HCT116 (cell line): ENCODE measurements at regions not wholly inside any gene's neighbourhood (a gene's known extent, or its start where the extent isn't known, plus 50 kb on each side); places are given as distances from the start of the nearest gene placed in this dataset.

Experiments
- ATAC-seq: fragments of 200-7000 bp; cut with Tn5 transposase; 2 replicates; pipeline ENCODE4 v1.9.1; 2020; ENCODE audit warnings: mild to moderate bottlenecking, moderate library complexity
- BruUV-seq: library from RNA; stranded (reverse); fragments of 400-500 nt; replicated peaks from 2 replicates; lab custom pipeline; 2021; lab: Mats Ljungman, UMichigan
- CTCF ChIA-PET: fragments of 300-600 bp; sonication (Branson Sonifier 250); formaldehyde crosslinking; loops from one replicate; lab custom pipeline; 2021; ENCODE audit warnings: antibody characterized with exemption; lab: Charles Lee
- POLR2A ChIA-PET: fragments of 300-600, 350-600 bp; sonication (Branson Sonifier 250); formaldehyde crosslinking; loops from one replicate; lab custom pipeline; 2021; ENCODE audit warnings: antibody characterized with exemption; lab: Charles Lee
- RAD21 ChIA-PET, 2 experiments: fragments of 300-600 bp; sonication (Branson Sonifier 250); formaldehyde crosslinking; loops; one replicate each; lab custom pipeline; 2023; ENCODE audit warnings: low total read pairs in 2 of 2; ENCODE audit not compliant: uncharacterized antibody in 2 of 2, unreplicated experiment in 2 of 2, low non-redundant PET in 1 of 2; lab: Charles Lee
- DNase-seq: peaks from one replicate; pipeline ENCODE4 v3.0.0-alpha.2; 2010; ENCODE audit warnings: low read depth, low spot score
- H2AFZ ChIP-seq: fragments of 200-600 bp; shearing (Covaris generic), sonication (generic); 2 replicates; pipeline ENCODE4 v1.6.1; 2017; ENCODE audit warnings: low read depth, mixed run types, mixed read lengths, antibody characterized with exemption, low read length; ENCODE audit not compliant: poor library complexity, severe bottlenecking
- H3K27ac ChIP-seq: 2 replicates; pipeline ENCODE4 v1.5.1; 2012; ENCODE audit warnings: low read depth, low read length
- H3K27me3 ChIP-seq: fragments of 200-600 bp; sonication (generic); 2 replicates; pipeline ENCODE4 v1.6.1; 2016; ENCODE audit warnings: mixed run types, low read length, mixed read lengths; ENCODE audit not compliant: insufficient read depth
- H3K36me3 ChIP-seq, 2 experiments: fragments of 200-500 bp in 1 of 2; fragments of 200-600 bp in 1 of 2; sonication (Bioruptor generic) in 1 of 2; sonication (generic) in 1 of 2; 2 replicates each; pipeline versions ENCODE4 v1.5.1 to v1.6.1; 2014 to 2016; ENCODE audit warnings: low read length in 2 of 2, inconsistent platforms in 1 of 2, mixed read lengths in 1 of 2, mixed run types in 1 of 2; ENCODE audit not compliant: insufficient read depth in 2 of 2, control insufficient read depth in 1 of 2
- H3K4me1 ChIP-seq, 2 experiments: fragments of 200-600 bp in 1 of 2; sonication (generic) in 1 of 2; 2 replicates each; pipeline versions ENCODE4 v1.5.1 to v1.6.1; 2012 to 2017; ENCODE audit warnings: low read length in 2 of 2, inconsistent platforms in 1 of 2, mild to moderate bottlenecking in 1 of 2, mixed read lengths in 1 of 2, mixed run types in 1 of 2, moderate library complexity in 1 of 2; ENCODE audit not compliant: insufficient read depth in 2 of 2, control insufficient read depth in 1 of 2
- H3K4me2 ChIP-seq: fragments of 200-600 bp; sonication (generic); 2 replicates; pipeline ENCODE4 v1.6.1; 2017; ENCODE audit warnings: mixed run types, low read length, mixed read lengths
- H3K4me3 ChIP-seq, 2 experiments: fragments of 200-600 bp in 1 of 2; sonication (generic) in 1 of 2; replicated peaks in 1 of 2; 2 replicates each; pipeline ENCODE4 v1.5.1; 2011 to 2016; ENCODE audit warnings: low read length in 2 of 2, control low read depth in 1 of 2, low read depth in 1 of 2, mild to moderate bottlenecking in 1 of 2, mixed read lengths in 1 of 2, mixed run types in 1 of 2
- H3K79me2 ChIP-seq: fragments of 200-600 bp; sonication (generic); 2 replicates; pipeline ENCODE4 v1.6.1; 2017; ENCODE audit warnings: mild to moderate bottlenecking, mixed run types, low read length, moderate library complexity, mixed read lengths; ENCODE audit not compliant: insufficient read depth
- H3K9ac ChIP-seq: fragments of 200-600 bp; sonication (generic); 2 replicates; pipeline ENCODE4 v1.6.1; 2016; ENCODE audit warnings: low read length, mixed read lengths
- H3K9me2 ChIP-seq: fragments of 200-600 bp; sonication (generic), shearing (Covaris generic); 2 replicates; pipeline ENCODE4 v1.6.1; 2017; ENCODE audit warnings: mixed run types, mild to moderate bottlenecking, moderate library complexity; ENCODE audit not compliant: insufficient read depth
- H3K9me3 ChIP-seq, 2 experiments: fragments of 200-500 bp in 1 of 2; fragments of 200-600 bp in 1 of 2; sonication (Bioruptor generic) in 1 of 2; sonication (generic) in 1 of 2; 2 replicates each; pipeline ENCODE4 v1.6.1; 2014 to 2017; ENCODE audit warnings: low read length in 2 of 2, mixed read lengths in 2 of 2, inconsistent platforms in 1 of 2, low read depth in 1 of 2, mild to moderate bottlenecking in 1 of 2, mixed run types in 1 of 2, moderate library complexity in 1 of 2; ENCODE audit not compliant: control insufficient read depth in 1 of 2, insufficient read depth in 1 of 2
- H4K20me1 ChIP-seq: fragments of 200-600 bp; sonication (generic), shearing (Covaris generic); 2 replicates; pipeline ENCODE4 v1.6.1; 2017; ENCODE audit warnings: mixed run types, mild to moderate bottlenecking, moderate library complexity; ENCODE audit not compliant: insufficient read depth
- CBX3 ChIP-seq: IDR thresholded peaks from 2 replicates; pipeline ENCODE4 v1.6.1; 2012; ENCODE audit warnings: low read depth
- CTCF ChIP-seq, 3 experiments: fragments of 200-600 bp in 1 of 3; sonication (generic) in 1 of 3; IDR thresholded peaks in 2 of 3; conservative IDR thresholded peaks in 1 of 3; 2 replicates each; pipeline ENCODE4 v1.5.1; 2012 to 2017; ENCODE audit warnings: low read depth in 2 of 3, low read length in 2 of 3, antibody characterized with exemption in 1 of 3, borderline replicate concordance in 1 of 3, control low read depth in 1 of 3, mild to moderate bottlenecking in 1 of 3, mixed read lengths in 1 of 3, mixed run types in 1 of 3, moderate library complexity in 1 of 3; ENCODE audit not compliant: insufficient read depth in 1 of 3
- EZH2 ChIP-seq: fragments of 200-600 bp; sonication (generic); IDR thresholded peaks from 2 replicates; pipeline ENCODE4 v1.6.1; 2017; ENCODE audit warnings: antibody characterized with exemption, mixed run types
- intact Hi-C: fragments of 100-400 bp; cut with micrococcal nuclease; formaldehyde crosslinking; loops from 2 replicates; pipeline ENCODE4 v1.10.0; 2022

GRCh38 chr12:83186419-83186818 lies 499.7 kb downstream of the TMTC2 start (continued):
- no peak for TF ChIP-seq CTCF (IDR thresholded peaks at IDR 0.05 in 2 of 3, conservative IDR thresholded peaks at IDR 0.05 in 1 of 3; ENCODE audit: borderline replicate concordance in 1 of 3, insufficient read depth in 1 of 3, low read depth in 2 of 3, low read length in 2 of 3)

GRCh38 chr12:83185241-83185640 lies 498.5 kb downstream of the TMTC2 start:
- ChIA-PET CTCF (no interaction called here), POLR2A (no interaction called here), RAD21 (no interaction called here)
- BruUV-seq = no TSS peak
- H3K79me2 ChIP-seq = no peaks in the 10 kb centered on the region
- H3K9me2 ChIP-seq = no peaks in the 10 kb centered on the region
- H3K4me1 ChIP-seq = no peaks in the 10 kb centered on the region
- no peak overlapping the region for H3K9ac ChIP-seq
- H3K9me3 ChIP-seq = no peaks in the 10 kb centered on the region
- H3K36me3 ChIP-seq = no peaks in the 10 kb centered on the region
- no peak overlapping the region for H3K4me2 ChIP-seq
- ATAC-seq = no peak
- H3K27ac ChIP-seq = no peak overlapping the region
- no peak overlapping the region for H2AFZ ChIP-seq
- intact Hi-C loops = no loop called here
- DNase-seq = no peak
- no peaks in the 10 kb centered on the region for H3K27me3 ChIP-seq
- no peaks in the 10 kb centered on the region for H4K20me1 ChIP-seq
- TF ChIP-seq EZH2 (no peak), CBX3 (no peak)
- H3K4me3 ChIP-seq = no peak overlapping the region
